ENCODE measurements at regions not wholly inside any gene's neighbourhood (a gene's known extent, or its start where the extent isn't known, plus 50 kb on each side); places are given as distances from the start of the nearest gene placed in this dataset.

GRCh38 chr7:86328801-86329433 is 314.8 kb upstream of the GRM3 start:
- H3K36me3 Mint-ChIP-seq (ENCODE audit: insufficient read depth): no peaks in the 10 kb centered on the region
- no peaks in the 10 kb centered on the region for H3K9me3 Mint-ChIP-seq (ENCODE audit: low read depth)
- no peak for TF ChIP-seq CTCF (IDR thresholded peaks at IDR 0.05; ENCODE audit: unreplicated experiment)
- H3K27me3 Mint-ChIP-seq: no peaks in the 10 kb centered on the region
- no peaks in the 10 kb centered on the region for H3K4me1 Mint-ChIP-seq (ENCODE audit: low read depth)
- H3K4me3 Mint-ChIP-seq (ENCODE audit: low read depth): no peak overlapping the region
- H3K27ac Mint-ChIP-seq: no peak overlapping the region
- no peak for DNase-seq (ENCODE audit: low spot score, unreplicated experiment)

- no peak overlapping the region for H3K4me3 Mint-ChIP-seq (ENCODE audit: low read depth)
- no peak for TF ChIP-seq CTCF (IDR thresholded peaks at IDR 0.05; ENCODE audit: unreplicated experiment)
- H3K27me3 Mint-ChIP-seq: no peaks in the 10 kb centered on the region
- H3K27ac Mint-ChIP-seq: no peak overlapping the region
- no peaks in the 10 kb centered on the region for H3K36me3 Mint-ChIP-seq (ENCODE audit: insufficient read depth)
- no peak for DNase-seq (ENCODE audit: low spot score, unreplicated experiment)
- H3K4me1 Mint-ChIP-seq (ENCODE audit: low read depth): no peaks in the 10 kb centered on the region
- no peaks in the 10 kb centered on the region for H3K9me3 Mint-ChIP-seq (ENCODE audit: low read depth)
Observed at GRCh38 chr7:86326847-86327246, 316.9 kb upstream of the GRM3 start.

GRCh38 chr7:86320889-86321288 is 322.8 kb upstream of the GRM3 start:
- no peak for TF ChIP-seq CTCF (IDR thresholded peaks at IDR 0.05; ENCODE audit: unreplicated experiment)
- Mint-ChIP-seq H3K4me1 (ENCODE audit: low read depth) (no peaks in the 10 kb centered on the region), H3K4me3 (ENCODE audit: low read depth) (no peak overlapping the region), H3K27me3 (no peaks in the 10 kb centered on the region), H3K27ac (no peak overlapping the region), H3K9me3 (ENCODE audit: low read depth) (no peaks in the 10 kb centered on the region), H3K36me3 (ENCODE audit: insufficient read depth) (no peaks in the 10 kb centered on the region)
- no peak for DNase-seq (ENCODE audit: low spot score, unreplicated experiment)

GRCh38 chr7:86320341-86320740 is 323.4 kb upstream of the GRM3 start:
- H3K27ac Mint-ChIP-seq: no peak overlapping the region

GRCh38 chr7:86313842-86314241 is 329.9 kb upstream of the GRM3 start:
- DNase-seq (ENCODE audit: low spot score, unreplicated experiment): no peak
- H3K27ac Mint-ChIP-seq: no peak overlapping the region

More at GRCh38 chr7:86320341-86320740, 323.4 kb upstream of the GRM3 start:
- H3K4me1 Mint-ChIP-seq (ENCODE audit: low read depth): no peaks in the 10 kb centered on the region
- no peaks in the 10 kb centered on the region for H3K9me3 Mint-ChIP-seq (ENCODE audit: low read depth)
- H3K4me3 Mint-ChIP-seq (ENCODE audit: low read depth): no peak overlapping the region
- no peaks in the 10 kb centered on the region for H3K27me3 Mint-ChIP-seq
- no peak for DNase-seq (ENCODE audit: low spot score, unreplicated experiment)
- no peaks in the 10 kb centered on the region for H3K36me3 Mint-ChIP-seq (ENCODE audit: insufficient read depth)
- no peak for TF ChIP-seq CTCF (IDR thresholded peaks at IDR 0.05; ENCODE audit: unreplicated experiment)

More at GRCh38 chr7:86313842-86314241, 329.9 kb upstream of the GRM3 start:
- Mint-ChIP-seq H3K4me1 (ENCODE audit: low read depth) (no peaks in the 10 kb centered on the region), H3K4me3 (ENCODE audit: low read depth) (no peak overlapping the region), H3K36me3 (ENCODE audit: insufficient read depth) (no peaks in the 10 kb centered on the region), H3K9me3 (ENCODE audit: low read depth) (no peaks in the 10 kb centered on the region), H3K27me3 (no peaks in the 10 kb centered on the region)
- no peak for TF ChIP-seq CTCF (IDR thresholded peaks at IDR 0.05; ENCODE audit: unreplicated experiment)
